ENCODE measurements at regions not wholly inside any gene's neighbourhood (a gene's known extent, or its start where the extent isn't known, plus 50 kb on each side); places are given as distances from the start of the nearest gene placed in this dataset.

DNA sequence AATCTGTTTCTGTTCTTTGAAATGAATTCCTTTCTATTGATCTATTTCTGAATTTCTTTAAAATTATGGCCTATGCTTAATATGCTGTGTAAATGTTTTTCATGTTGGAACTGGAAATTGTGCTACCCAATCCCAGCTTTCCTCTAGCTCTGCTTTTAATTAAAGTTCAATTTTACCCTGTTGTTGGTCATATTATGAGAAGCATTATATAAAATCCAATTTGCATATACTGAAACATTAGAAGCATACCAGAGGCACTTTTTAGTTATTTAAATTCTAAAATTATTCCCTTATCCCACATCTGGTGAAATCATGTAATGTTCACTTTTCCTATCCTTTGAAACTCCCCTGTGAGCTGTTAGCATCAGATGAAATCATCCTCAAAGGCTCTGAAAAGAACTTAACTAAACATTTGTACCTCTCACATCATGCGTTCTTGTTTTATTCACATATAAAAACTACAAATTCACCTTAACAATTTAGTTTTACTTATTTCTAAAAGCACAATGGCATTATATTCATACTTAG lies 160.6 kb upstream of the COL21A1 start:
- H3K27me3 Mint-ChIP-seq = no peaks in the 10 kb centered on the region
- no peak for DNase-seq (ENCODE audit: low spot score in 2 of 2)
- H3K36me3 Mint-ChIP-seq (ENCODE audit: insufficient read depth) = peaks cover 2% of the 10 kb centered on the region
- no peak for ATAC-seq (replicated peaks; ENCODE audit: extremely low read depth, poor library complexity, severe bottlenecking)
- H3K27ac Mint-ChIP-seq (ENCODE audit: low read depth) = no peak overlapping the region
- H3K4me3 Mint-ChIP-seq = no peak overlapping the region
- H3K4me1 Mint-ChIP-seq = no peaks in the 10 kb centered on the region
- H3K9me3 Mint-ChIP-seq = peaks cover 10% of the 10 kb centered on the region

DNA sequence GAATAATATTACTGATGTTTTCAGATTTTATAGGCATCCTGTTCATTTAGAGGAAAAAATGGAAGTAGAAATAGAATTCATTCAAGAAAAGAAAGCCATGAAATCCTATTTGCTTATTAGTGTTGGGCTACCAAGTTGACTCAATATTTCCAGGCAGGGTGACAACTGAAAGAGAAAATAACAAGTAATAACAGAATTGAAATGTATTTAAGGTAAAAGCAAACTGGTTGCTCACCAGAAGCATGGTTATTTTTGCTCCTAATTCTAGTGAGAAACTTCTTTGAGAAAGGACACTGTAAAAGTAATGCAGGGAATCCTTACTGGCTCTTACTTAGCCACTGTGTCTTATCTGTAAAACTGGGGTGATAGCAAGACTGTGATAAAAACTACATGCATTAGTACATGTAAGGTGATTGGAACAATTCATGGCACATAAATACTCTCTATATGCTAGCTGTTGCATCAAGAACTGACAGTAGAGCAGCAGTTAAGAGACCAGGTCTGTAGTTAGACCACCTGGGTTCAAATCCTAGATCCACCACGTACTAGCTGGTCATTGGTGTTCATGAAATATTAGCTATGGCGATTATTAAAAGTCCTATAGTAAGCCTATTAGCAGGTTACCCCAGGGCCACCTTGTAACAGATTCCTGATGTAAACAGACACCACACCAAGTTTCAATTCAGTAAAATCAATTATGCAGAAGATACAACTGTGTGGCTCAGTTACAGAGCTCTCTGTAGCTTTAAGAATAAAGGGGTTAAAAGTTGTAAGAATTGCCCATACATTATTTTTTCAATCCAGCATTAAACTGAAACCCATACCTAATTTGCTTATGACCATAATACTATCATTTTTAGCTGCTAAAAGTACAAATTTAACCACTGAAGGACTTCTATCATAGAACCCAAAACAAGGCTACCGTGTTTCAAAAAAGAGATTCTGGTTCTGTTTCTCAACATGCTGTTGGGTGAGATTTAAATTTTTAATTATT lies 159.2 kb upstream of the COL21A1 start:
- Mint-ChIP-seq H3K36me3 (ENCODE audit: insufficient read depth) (peaks cover 2% of the 10 kb centered on the region), H3K4me3 (no peak overlapping the region), H3K4me1 (no peaks in the 10 kb centered on the region), H3K9me3 (peaks cover 17% of the 10 kb centered on the region), H3K27ac (ENCODE audit: low read depth) (no peak overlapping the region), H3K27me3 (no peaks in the 10 kb centered on the region)
- DNase-seq (ENCODE audit: low spot score in 2 of 2) = no peak
- no peak for ATAC-seq (replicated peaks; ENCODE audit: extremely low read depth, poor library complexity, severe bottlenecking)

DNA sequence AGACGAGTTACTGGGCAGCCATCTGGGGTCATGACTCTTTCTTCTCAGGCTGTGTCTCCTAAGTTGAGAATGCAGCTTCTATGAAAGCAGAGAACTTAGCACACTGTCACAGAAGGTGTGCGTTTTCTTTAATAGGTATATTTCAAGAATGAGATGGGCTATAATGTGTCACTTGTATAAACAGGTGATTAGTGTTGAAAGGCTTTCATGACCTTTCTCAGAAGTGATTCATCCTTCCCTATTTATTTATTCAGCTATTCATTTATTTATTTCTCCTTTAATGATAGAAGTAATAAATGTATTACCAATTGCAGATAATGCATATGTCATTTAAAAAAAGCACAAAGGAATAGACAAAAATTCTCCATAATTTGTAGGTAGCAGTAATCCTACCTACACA lies 157.2 kb upstream of the COL21A1 start:
- no peak for ATAC-seq (replicated peaks; ENCODE audit: extremely low read depth, poor library complexity, severe bottlenecking)
- H3K4me1 Mint-ChIP-seq = no peaks in the 10 kb centered on the region
- no peak overlapping the region for H3K27ac Mint-ChIP-seq (ENCODE audit: low read depth)
- no peak overlapping the region for H3K4me3 Mint-ChIP-seq
- no peaks in the 10 kb centered on the region for H3K27me3 Mint-ChIP-seq
- DNase-seq (ENCODE audit: low spot score in 2 of 2) = no peak
- H3K9me3 Mint-ChIP-seq = peaks cover 10% of the 10 kb centered on the region
- no peaks in the 10 kb centered on the region for H3K36me3 Mint-ChIP-seq (ENCODE audit: insufficient read depth)

DNA sequence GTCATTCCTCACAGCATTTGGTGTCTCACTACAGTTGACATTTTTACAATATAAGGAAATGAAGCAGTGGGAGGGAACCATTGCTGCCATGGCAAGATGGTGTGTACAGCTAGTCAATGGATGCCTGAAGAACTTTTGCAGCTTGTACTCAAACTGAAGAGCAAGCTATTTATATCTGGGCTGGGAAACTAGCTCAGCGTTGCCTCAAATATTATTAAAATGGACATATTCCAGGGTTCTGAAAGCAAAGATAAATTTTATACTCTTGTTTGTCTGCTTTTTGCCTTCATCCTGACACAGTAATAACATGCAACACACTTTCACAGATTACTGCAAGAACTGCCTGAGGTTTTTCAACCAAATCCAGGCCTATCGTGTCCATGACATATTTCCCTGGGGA lies 156.4 kb upstream of the COL21A1 start:
- H3K4me1 Mint-ChIP-seq = no peaks in the 10 kb centered on the region
- peaks cover 10% of the 10 kb centered on the region for H3K9me3 Mint-ChIP-seq
- H3K4me3 Mint-ChIP-seq = no peak overlapping the region
- no peaks in the 10 kb centered on the region for H3K36me3 Mint-ChIP-seq (ENCODE audit: insufficient read depth)
- no peak overlapping the region for H3K27ac Mint-ChIP-seq (ENCODE audit: low read depth)
- no peak for DNase-seq (ENCODE audit: low spot score in 2 of 2)
- no peak for ATAC-seq (replicated peaks; ENCODE audit: extremely low read depth, poor library complexity, severe bottlenecking)
- no peaks in the 10 kb centered on the region for H3K27me3 Mint-ChIP-seq

DNA sequence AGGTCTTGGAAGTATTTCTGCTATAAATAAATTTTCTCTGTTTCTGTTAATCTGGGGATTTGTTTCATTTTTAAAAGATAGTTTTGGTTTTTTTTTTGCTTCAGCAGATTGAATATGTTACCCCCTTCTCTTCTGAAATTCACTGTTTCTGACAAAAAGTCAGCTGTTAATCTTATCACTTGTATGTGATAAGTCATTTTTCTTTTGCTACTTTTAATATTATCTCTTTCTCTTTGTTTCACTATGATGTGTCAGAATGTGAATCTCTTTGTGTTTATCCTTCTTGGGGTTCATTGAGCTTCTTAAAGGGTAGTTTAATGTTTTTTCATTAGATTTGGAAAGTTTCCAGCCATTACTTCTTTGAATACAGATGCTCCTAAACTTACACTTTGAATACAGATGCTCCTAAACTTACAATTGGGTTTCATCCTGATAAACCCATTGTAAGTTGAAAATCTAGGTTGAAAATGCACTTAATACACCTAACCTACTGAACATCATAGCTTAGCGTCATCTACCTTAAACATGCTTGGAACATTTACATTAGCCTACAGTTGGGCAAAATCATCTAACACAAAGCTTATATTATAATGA lies 154.2 kb upstream of the COL21A1 start:
- no peaks in the 10 kb centered on the region for H3K4me1 Mint-ChIP-seq
- peaks cover 10% of the 10 kb centered on the region for H3K9me3 Mint-ChIP-seq
- no peak overlapping the region for H3K27ac Mint-ChIP-seq (ENCODE audit: low read depth)
- DNase-seq (ENCODE audit: low spot score in 2 of 2) = no peak
- H3K27me3 Mint-ChIP-seq = no peaks in the 10 kb centered on the region
- H3K4me3 Mint-ChIP-seq = no peak overlapping the region
- ATAC-seq (replicated peaks; ENCODE audit: extremely low read depth, poor library complexity, severe bottlenecking) = no peak
- no peaks in the 10 kb centered on the region for H3K36me3 Mint-ChIP-seq (ENCODE audit: insufficient read depth)

DNA sequence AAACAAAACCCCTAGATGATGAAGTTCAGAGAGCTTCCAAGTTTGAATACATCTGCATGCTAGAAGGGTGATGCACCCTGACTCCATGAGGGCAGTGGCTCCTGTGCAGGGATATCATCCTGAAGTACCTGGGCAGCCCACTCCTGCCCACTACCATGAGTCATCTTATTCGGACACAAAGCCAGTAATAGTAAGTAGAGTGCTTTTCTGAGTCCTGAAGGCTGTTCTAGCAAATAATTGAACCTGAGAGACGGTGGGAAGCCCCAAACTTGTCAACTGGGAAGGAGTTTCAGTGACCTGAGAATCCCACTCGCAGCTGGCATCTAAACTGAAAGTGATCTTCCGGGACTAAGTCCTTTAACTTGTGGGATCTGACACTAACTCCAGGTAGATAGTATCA lies 152.9 kb upstream of the COL21A1 start:
- Mint-ChIP-seq H3K27me3 (no peaks in the 10 kb centered on the region), H3K4me1 (no peaks in the 10 kb centered on the region), H3K4me3 (no peak overlapping the region), H3K36me3 (ENCODE audit: insufficient read depth) (peaks cover 2% of the 10 kb centered on the region), H3K27ac (ENCODE audit: low read depth) (no peak overlapping the region), H3K9me3 (peaks cover 10% of the 10 kb centered on the region)
- DNase-seq (ENCODE audit: low spot score in 2 of 2) (no peak), ATAC-seq (replicated peaks; ENCODE audit: extremely low read depth, poor library complexity, severe bottlenecking) (no peak)

DNA sequence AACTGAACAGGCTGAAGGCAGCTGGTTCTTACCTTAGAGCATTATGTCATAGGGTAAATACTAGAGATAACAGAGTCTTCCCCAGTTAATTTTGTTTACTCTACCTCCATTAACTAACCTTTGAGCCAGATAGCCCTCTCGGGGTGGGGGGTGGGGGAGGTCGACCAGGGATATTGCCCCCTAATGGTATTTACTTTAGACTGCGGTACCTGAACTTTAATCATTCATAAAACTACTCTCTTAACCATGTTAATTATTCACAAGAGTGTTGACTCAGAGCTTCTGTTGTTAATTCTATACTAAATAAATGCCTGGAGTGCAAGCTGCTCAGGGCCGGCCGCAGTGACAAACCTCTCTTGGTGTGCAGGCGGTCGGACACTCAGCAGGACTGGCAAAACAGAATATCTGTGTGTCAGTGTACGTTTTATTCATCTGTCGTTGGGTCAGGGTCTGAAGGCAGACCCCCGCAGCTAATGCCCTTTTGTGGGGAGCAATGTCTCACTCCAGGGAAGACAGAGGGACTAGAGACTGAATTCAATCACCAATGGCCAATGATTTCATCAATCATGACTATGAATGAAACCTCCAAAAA lies 152.4 kb upstream of the COL21A1 start:
- H3K9me3 Mint-ChIP-seq = peaks cover 10% of the 10 kb centered on the region
- no peak for DNase-seq (ENCODE audit: low spot score in 2 of 2)
- no peaks in the 10 kb centered on the region for H3K4me1 Mint-ChIP-seq
- no peak for ATAC-seq (replicated peaks; ENCODE audit: extremely low read depth, poor library complexity, severe bottlenecking)
- H3K27ac Mint-ChIP-seq (ENCODE audit: low read depth) = no peak overlapping the region
- no peak overlapping the region for H3K4me3 Mint-ChIP-seq
- no peaks in the 10 kb centered on the region for H3K27me3 Mint-ChIP-seq
- peaks cover 2% of the 10 kb centered on the region for H3K36me3 Mint-ChIP-seq (ENCODE audit: insufficient read depth)

DNA sequence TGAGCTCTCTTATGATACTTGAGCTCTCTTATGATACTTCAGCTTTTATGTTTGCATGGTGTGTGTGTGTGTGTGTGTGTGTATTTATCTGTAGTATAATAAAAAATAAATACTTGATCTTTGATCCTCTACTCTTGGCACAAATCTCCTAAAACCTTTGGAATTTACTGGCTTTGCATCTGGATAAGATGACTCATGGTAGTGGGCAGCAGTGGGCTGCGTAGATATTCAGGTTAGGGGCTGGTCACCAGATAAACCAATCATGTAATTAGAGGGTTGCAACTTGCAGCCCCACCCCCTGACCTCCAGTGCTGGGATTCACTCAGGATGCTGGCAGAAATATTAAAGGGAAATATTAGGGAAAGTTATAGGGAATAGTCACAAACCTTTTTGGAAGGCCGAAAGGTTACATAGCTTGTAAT lies 151.9 kb upstream of the COL21A1 start:
- Mint-ChIP-seq H3K27ac (ENCODE audit: low read depth) (no peak overlapping the region), H3K4me3 (no peak overlapping the region), H3K36me3 (ENCODE audit: insufficient read depth) (peaks cover 2% of the 10 kb centered on the region), H3K9me3 (peaks cover 10% of the 10 kb centered on the region), H3K27me3 (no peaks in the 10 kb centered on the region), H3K4me1 (no peaks in the 10 kb centered on the region)
- ATAC-seq (replicated peaks; ENCODE audit: extremely low read depth, poor library complexity, severe bottlenecking) (no peak), DNase-seq (ENCODE audit: low spot score in 2 of 2) (no peak)

DNA sequence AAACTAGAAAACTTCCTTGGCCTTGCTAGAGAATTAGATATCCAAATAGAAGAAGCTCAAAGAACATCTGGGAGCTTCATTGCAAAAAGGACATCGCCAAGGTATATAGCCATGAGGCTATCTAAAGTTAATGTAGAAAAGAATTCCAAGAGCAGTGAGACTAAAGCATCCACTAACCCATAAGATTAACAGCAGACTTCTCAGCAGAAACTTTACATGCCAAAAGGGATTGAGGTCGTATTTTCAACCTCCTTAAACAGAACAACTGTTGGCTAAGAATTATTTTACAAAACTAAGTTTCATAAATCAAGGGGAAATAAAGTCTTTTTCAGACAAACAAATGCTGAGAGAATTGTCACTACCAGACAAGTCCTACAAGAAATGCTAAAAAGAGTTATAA lies 149.1 kb upstream of the COL21A1 start:
- H3K4me1 Mint-ChIP-seq = no peaks in the 10 kb centered on the region
- DNase-seq (ENCODE audit: low spot score in 2 of 2) (no peak), ATAC-seq (replicated peaks; ENCODE audit: extremely low read depth, poor library complexity, severe bottlenecking) (no peak)
- H3K27ac Mint-ChIP-seq (ENCODE audit: low read depth) = no peak overlapping the region
- H3K9me3 Mint-ChIP-seq = peaks cover 1% of the 10 kb centered on the region
- H3K4me3 Mint-ChIP-seq = no peak overlapping the region
- H3K36me3 Mint-ChIP-seq (ENCODE audit: insufficient read depth) = peaks cover 2% of the 10 kb centered on the region
- no peaks in the 10 kb centered on the region for H3K27me3 Mint-ChIP-seq

DNA sequence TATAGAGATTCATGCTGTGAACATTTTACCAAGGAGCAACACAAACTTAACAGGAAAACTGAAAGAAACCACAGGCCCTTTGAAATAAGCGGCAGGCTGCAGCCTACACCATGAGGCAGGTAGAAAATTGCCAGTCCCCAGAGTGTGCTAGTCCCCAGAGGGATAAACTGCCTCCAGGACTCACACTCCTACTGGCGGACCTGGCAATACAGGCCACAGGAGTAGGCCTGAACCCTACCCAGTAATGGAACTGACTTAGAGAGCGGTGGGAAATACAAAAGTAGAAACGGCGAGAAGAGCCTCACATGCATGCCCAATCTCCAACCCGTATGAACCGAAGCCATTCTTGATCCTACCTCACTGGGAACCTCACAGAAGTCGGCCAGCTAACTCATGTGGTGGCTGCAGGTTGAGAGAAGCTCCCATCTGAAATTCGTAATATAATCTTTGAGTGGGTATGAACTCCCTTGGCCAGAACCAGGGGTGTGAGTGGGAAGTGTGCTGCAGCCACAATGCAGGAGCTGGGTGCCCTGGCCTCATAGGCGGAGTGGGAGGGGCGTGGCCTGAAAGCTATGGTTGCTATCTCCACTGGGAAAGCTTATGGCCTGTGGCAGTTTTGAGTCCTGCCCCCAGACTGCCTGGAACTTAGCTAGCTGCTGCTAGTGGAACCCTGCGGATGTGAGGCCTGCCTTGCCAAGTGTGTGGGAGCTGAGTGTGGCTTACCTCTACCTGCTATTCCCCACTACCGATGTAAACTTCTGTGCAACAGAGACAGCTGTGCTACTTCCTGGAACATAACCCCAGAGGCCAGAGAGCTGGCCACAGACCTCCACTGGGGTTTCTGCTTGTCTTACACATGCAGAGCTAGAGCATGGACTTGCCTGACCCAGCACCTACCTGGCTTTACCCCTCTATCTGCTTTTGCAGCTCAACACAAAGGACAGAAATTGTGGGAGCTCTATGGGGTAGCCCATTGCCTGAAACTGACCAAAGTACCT lies 146.5 kb upstream of the COL21A1 start:
- no peak overlapping the region for H3K27ac Mint-ChIP-seq (ENCODE audit: low read depth)
- ATAC-seq (replicated peaks; ENCODE audit: extremely low read depth, poor library complexity, severe bottlenecking) = no peak

DNA sequence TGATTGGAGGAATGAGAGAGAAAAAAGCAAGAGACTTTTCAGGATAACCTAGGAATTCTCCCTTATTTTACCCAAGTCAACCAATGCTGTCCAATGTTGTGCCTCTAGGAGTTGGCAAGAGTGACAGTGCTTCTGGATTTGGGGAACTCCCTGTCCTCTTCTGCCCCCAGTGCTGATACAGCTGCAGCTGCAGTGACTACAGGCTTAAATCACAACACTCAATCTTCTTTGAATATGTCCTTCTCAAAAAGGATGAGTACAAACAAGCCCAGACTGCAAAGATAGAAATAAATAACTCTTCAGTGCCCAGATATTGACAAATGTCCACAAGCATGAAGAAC lies 141.0 kb upstream of the COL21A1 start:
- no peaks in the 10 kb centered on the region for H3K36me3 Mint-ChIP-seq (ENCODE audit: insufficient read depth)
- H3K4me3 Mint-ChIP-seq = no peak overlapping the region
- ATAC-seq (replicated peaks; ENCODE audit: extremely low read depth, poor library complexity, severe bottlenecking) (no peak), DNase-seq (ENCODE audit: low spot score in 2 of 2) (no peak)
- H3K27me3 Mint-ChIP-seq = no peaks in the 10 kb centered on the region
- no peaks in the 10 kb centered on the region for H3K9me3 Mint-ChIP-seq
- H3K27ac Mint-ChIP-seq (ENCODE audit: low read depth) = no peak overlapping the region
- H3K4me1 Mint-ChIP-seq = no peaks in the 10 kb centered on the region

More for the DNA sequence above, 146.5 kb upstream of the COL21A1 start:
- H3K36me3 Mint-ChIP-seq (ENCODE audit: insufficient read depth) = peaks cover 2% of the 10 kb centered on the region
- H3K4me1 Mint-ChIP-seq = no peaks in the 10 kb centered on the region
- H3K27me3 Mint-ChIP-seq = no peaks in the 10 kb centered on the region
- no peak for DNase-seq (ENCODE audit: low spot score in 2 of 2)
- H3K4me3 Mint-ChIP-seq = no peak overlapping the region
- no peaks in the 10 kb centered on the region for H3K9me3 Mint-ChIP-seq

Measured in central memory CD8-positive, alpha-beta T cell (primary cell).